ENCODE measurements at regions not wholly inside any gene's neighbourhood (a gene's known extent, or its start where the extent isn't known, plus 50 kb on each side); places are given as distances from the start of the nearest gene placed in this dataset.

- Histone ChIP-seq H3K79me2 (replicated peaks; ENCODE audit: insufficient read depth, low read length) (no peaks in the 10 kb centered on the region), H3K4me3 (ENCODE audit: low read length) (no peak overlapping the region), H3K27me3 (ENCODE audit: insufficient read depth, low read depth, low read length) (no peaks in the 10 kb centered on the region), H3K9me2 (ENCODE audit: insufficient read depth, low read length) (no peaks in the 10 kb centered on the region), H3K27ac (ENCODE audit: low read length) (no peak overlapping the region), H3K4me2 (ENCODE audit: low read length) (no peak overlapping the region), H3F3A (ENCODE audit: insufficient read depth, low read length, poor library complexity, severe bottlenecking) (no peaks in the 10 kb centered on the region), H4K20me1 (ENCODE audit: insufficient read depth) (no peaks in the 10 kb centered on the region), H3K9me3 (ENCODE audit: low read length) (no peaks in the 10 kb centered on the region), H3K9ac (ENCODE audit: low read length) (no peak overlapping the region), H2AFZ (ENCODE audit: low read depth, low read length) (no peak overlapping the region), H3K36me3 (ENCODE audit: insufficient read depth, low read length) (no peaks in the 10 kb centered on the region)
- no peak for TF ChIP-seq EZH2 (IDR thresholded peaks at IDR 0.05; ENCODE audit: borderline replicate concordance, insufficient read depth, low read length, poor library complexity, severe bottlenecking)
- no peak for TF ChIP-seq EP300 (conservative IDR thresholded peaks at IDR 0.05; ENCODE audit: poor library complexity, severe bottlenecking)
- TF ChIP-seq RAD21 (conservative IDR thresholded peaks at IDR 0.05), result no peak
- TF ChIP-seq TAF1 (IDR thresholded peaks at IDR 0.05; ENCODE audit: low read depth), result no peak
- no peak for TF ChIP-seq REST (IDR thresholded peaks at IDR 0.05; ENCODE audit: borderline replicate concordance)
- no peak for TF ChIP-seq CTCF (IDR thresholded peaks at IDR 0.05; ENCODE audit: poor library complexity, severe bottlenecking)
- no peak for TF ChIP-seq POLR2AphosphoS5 (IDR thresholded peaks at IDR 0.05)
- no peak for TF ChIP-seq SMC3 (conservative IDR thresholded peaks at IDR 0.05; ENCODE audit: poor library complexity)
- TF ChIP-seq MXI1 (conservative IDR thresholded peaks at IDR 0.05; ENCODE audit: poor library complexity, severe bottlenecking), result no peak
Measured at GRCh38 chr4:29983890-29984289, 736.3 kb upstream of the PCDH7 start.

- H3K9ac ChIP-seq (ENCODE audit: low read length), result no peak overlapping the region
- H3K27ac ChIP-seq (ENCODE audit: low read length), result no peak overlapping the region
- H2AFZ ChIP-seq (ENCODE audit: low read depth, low read length), result no peak overlapping the region
- H3K4me3 ChIP-seq (ENCODE audit: low read length), result no peak overlapping the region
- H3K9me3 ChIP-seq (ENCODE audit: low read length), result no peaks in the 10 kb centered on the region
- H3K4me2 ChIP-seq (ENCODE audit: low read length), result no peak overlapping the region
- H4K20me1 ChIP-seq (ENCODE audit: insufficient read depth), result no peaks in the 10 kb centered on the region
- TF ChIP-seq RAD21 (conservative IDR thresholded peaks at IDR 0.05), result no peak
- no peak for TF ChIP-seq TAF1 (IDR thresholded peaks at IDR 0.05; ENCODE audit: low read depth)
- TF ChIP-seq EP300 (conservative IDR thresholded peaks at IDR 0.05; ENCODE audit: poor library complexity, severe bottlenecking), result no peak
- no peaks in the 10 kb centered on the region for H3F3A ChIP-seq (ENCODE audit: insufficient read depth, low read length, poor library complexity, severe bottlenecking)
- H3K36me3 ChIP-seq (ENCODE audit: insufficient read depth, low read length), result no peaks in the 10 kb centered on the region
- H3K79me2 ChIP-seq (replicated peaks; ENCODE audit: insufficient read depth, low read length), result no peaks in the 10 kb centered on the region
- no peaks in the 10 kb centered on the region for H3K9me2 ChIP-seq (ENCODE audit: insufficient read depth, low read length)
- no peaks in the 10 kb centered on the region for H3K27me3 ChIP-seq (ENCODE audit: insufficient read depth, low read depth, low read length)
Measured at GRCh38 chr4:30001628-30002027, 718.5 kb upstream of the PCDH7 start.

GRCh38 chr4:30002341-30002740 is 717.8 kb upstream of the PCDH7 start:
- no peak for TF ChIP-seq CTCF (IDR thresholded peaks at IDR 0.05; ENCODE audit: poor library complexity, severe bottlenecking)
- TF ChIP-seq EP300 (conservative IDR thresholded peaks at IDR 0.05; ENCODE audit: poor library complexity, severe bottlenecking), result no peak
- TF ChIP-seq RAD21 (conservative IDR thresholded peaks at IDR 0.05), result no peak
- no peak for TF ChIP-seq TAF1 (IDR thresholded peaks at IDR 0.05; ENCODE audit: low read depth)
- no peak for TF ChIP-seq REST (IDR thresholded peaks at IDR 0.05; ENCODE audit: borderline replicate concordance)
- no peak for TF ChIP-seq EZH2 (IDR thresholded peaks at IDR 0.05; ENCODE audit: borderline replicate concordance, insufficient read depth, low read length, poor library complexity, severe bottlenecking)
- TF ChIP-seq POLR2AphosphoS5 (IDR thresholded peaks at IDR 0.05), result no peak
- no peak for TF ChIP-seq SMC3 (conservative IDR thresholded peaks at IDR 0.05; ENCODE audit: poor library complexity)
- TF ChIP-seq MXI1 (conservative IDR thresholded peaks at IDR 0.05; ENCODE audit: poor library complexity, severe bottlenecking), result no peak
- H3K9me2 ChIP-seq (ENCODE audit: insufficient read depth, low read length), result no peaks in the 10 kb centered on the region
- no peak overlapping the region for H3K9ac ChIP-seq (ENCODE audit: low read length)
- H3K36me3 ChIP-seq (ENCODE audit: insufficient read depth, low read length), result no peaks in the 10 kb centered on the region
- H3K4me3 ChIP-seq (ENCODE audit: low read length), result no peak overlapping the region
- no peak overlapping the region for H2AFZ ChIP-seq (ENCODE audit: low read depth, low read length)
- no peaks in the 10 kb centered on the region for H3K79me2 ChIP-seq (replicated peaks; ENCODE audit: insufficient read depth, low read length)
- H3F3A ChIP-seq (ENCODE audit: insufficient read depth, low read length, poor library complexity, severe bottlenecking), result no peaks in the 10 kb centered on the region
- no peak overlapping the region for H3K27ac ChIP-seq (ENCODE audit: low read length)
- no peak overlapping the region for H3K4me2 ChIP-seq (ENCODE audit: low read length)
- H3K9me3 ChIP-seq (ENCODE audit: low read length), result no peaks in the 10 kb centered on the region
- H3K27me3 ChIP-seq (ENCODE audit: insufficient read depth, low read depth, low read length), result no peaks in the 10 kb centered on the region
- no peaks in the 10 kb centered on the region for H4K20me1 ChIP-seq (ENCODE audit: insufficient read depth)

Measured in neural cell (in vitro differentiated cells).